ENCODE measurements at regions not wholly inside any gene's neighbourhood (a gene's known extent, or its start where the extent isn't known, plus 50 kb on each side); places are given as distances from the start of the nearest gene placed in this dataset.
A peak's percentile ranks its signal among the peaks of the same experiment; 100 is the strongest.

GRCh38 chr2:18001671-18002070, 123.2 kb downstream of the KCNS3 start:
- no peak for DNase-seq (ENCODE audit: low read depth in 1 of 2, low spot score in 2 of 2)
- 59% methylated on average over 4 of the region's 4 CpGs; no CpG with 5 or more reads in 1 of the 2 experiments for WGBS, 2 experiments (ENCODE audit: extremely low coverage in 1 of 2, insufficient coverage in 1 of 2, insufficient read length in 1 of 2, insufficient replicate concordance in 2 of 2, low coverage in 1 of 2, low lambda C conversion rate in 2 of 2, missing lambda C conversion rate in 1 of 2)
- H2BK5ac ChIP-seq (ENCODE audit: low read depth, low read length): no peak overlapping the region
- no peaks in the 10 kb centered on the region for H3K36me3 ChIP-seq (ENCODE audit: control insufficient read depth in 2 of 4, insufficient read depth in 4 of 4, low read length in 3 of 4)
- H3K9ac ChIP-seq (replicated peaks in 1 of 4; ENCODE audit: extremely low read depth in 1 of 4, low read depth in 3 of 4, low read length in 3 of 4): no peak overlapping the region
- no peak overlapping the region for H2BK20ac ChIP-seq (ENCODE audit: low read length)
- CTCF ChIA-PET (ENCODE audit: partially characterized antibody): interaction anchor here (0.6 to 1.2 kb wide), 3 partner anchors 9 to 149 kb away, joined by 3 read pairs; no protein-coding TSS in a partner anchor
- H2BK12ac ChIP-seq (ENCODE audit: low read depth, low read length): no peak overlapping the region
- no peak overlapping the region for H4K5ac ChIP-seq (ENCODE audit: insufficient read length, low read depth, low read length)
- H3K79me2 ChIP-seq (ENCODE audit: control insufficient read depth in 1 of 2, insufficient read depth in 2 of 2, low read length in 2 of 2): no peaks in the 10 kb centered on the region
- no peak overlapping the region for H3K4me3 ChIP-seq (ENCODE audit: extremely low read depth in 1 of 4, insufficient read depth in 2 of 4, low read depth in 3 of 4, low read length in 4 of 4)
- no peak overlapping the region for H2AK5ac ChIP-seq (ENCODE audit: low read depth, low read length)
- H3K14ac ChIP-seq (ENCODE audit: insufficient read length): no peak overlapping the region
- no peaks in the 10 kb centered on the region for H3K23me2 ChIP-seq (ENCODE audit: low read depth, low read length)
- H2AFZ ChIP-seq (ENCODE audit: low read length): no peak overlapping the region
- H3K4ac ChIP-seq (replicated peaks; ENCODE audit: insufficient read length, low read depth, low read length): no peak overlapping the region
- H3K23ac ChIP-seq (ENCODE audit: insufficient read length): no peak overlapping the region
- H3K4me2 ChIP-seq (ENCODE audit: insufficient read depth in 1 of 2, low read depth in 2 of 2, low read length in 2 of 2): no peak overlapping the region
- no peak overlapping the region for H4K8ac ChIP-seq (ENCODE audit: extremely low read depth, insufficient read depth, low read length)
- no peak overlapping the region for H3K56ac ChIP-seq (replicated peaks; ENCODE audit: insufficient read length, low read depth, low read length)
- no peaks in the 10 kb centered on the region for H3K4me1 ChIP-seq (replicated peaks in 1 of 4; ENCODE audit: control insufficient read depth in 3 of 4, insufficient read depth in 4 of 4, low read length in 3 of 4)
- POLR2A ChIA-PET (ENCODE audit: partially characterized antibody): no interaction called here
- no peak for FAIRE-seq
- H3K27me3 ChIP-seq (replicated peaks in 1 of 4; ENCODE audit: control insufficient read depth in 3 of 4, extremely low read depth in 1 of 4, insufficient read depth in 3 of 4, low read length in 3 of 4): no peaks in the 10 kb centered on the region
- no peaks in the 10 kb centered on the region for H3K79me1 ChIP-seq (ENCODE audit: low read depth, low read length)
- H3K9me3 ChIP-seq (ENCODE audit: insufficient read depth in 2 of 2, low read depth in 1 of 2, low read length in 1 of 2): no peaks in the 10 kb centered on the region; a peak in 1 of 4 replicates
- no peak overlapping the region for H2BK15ac ChIP-seq (ENCODE audit: low read length)
- no peak overlapping the region for H2BK120ac ChIP-seq (replicated peaks; ENCODE audit: low read depth, low read length)
- no peak overlapping the region for H3K18ac ChIP-seq (ENCODE audit: extremely low read depth, low read length)
- TF ChIP-seq POU5F1 (IDR thresholded peaks at IDR 0.05; ENCODE audit: low read depth, low read length) (no peak), YY1 (IDR thresholded peaks at IDR 0.05; ENCODE audit: low read depth, low read length) (peak; percentile 67; the same call in 1 of the 2 replicates), BCL11A (IDR thresholded peaks at IDR 0.05; ENCODE audit: low read depth in 2 of 2, low read length in 2 of 2) (no peak), RAD21 (IDR thresholded peaks at IDR 0.05 in 1 of 2, conservative IDR thresholded peaks at IDR 0.05 in 1 of 2; ENCODE audit: low read depth in 2 of 2, low read length in 2 of 2) (peak; percentile 21 to 51; a peak in 3 of 4 replicates), TEAD4 (IDR thresholded peaks at IDR 0.05; ENCODE audit: low read depth, low read length) (no peak), TAF7 (optimal IDR thresholded peaks at IDR 0.05; ENCODE audit: borderline replicate concordance, low read depth, low read length) (no peak), CTCF (IDR thresholded peaks at IDR 0.05; ENCODE audit: control extremely low read depth in 1 of 3, insufficient read depth in 1 of 3, low read depth in 1 of 3, low read length in 3 of 3) (peak; percentile 22 to 62 (median 45))
- no peak overlapping the region for H3K27ac ChIP-seq (ENCODE audit: low read depth, low read length)
- no peaks in the 10 kb centered on the region for H4K20me1 ChIP-seq (replicated peaks in 1 of 2; ENCODE audit: control insufficient read depth in 1 of 2, insufficient read depth in 2 of 2, low read length in 2 of 2)
- no peak overlapping the region for H4K91ac ChIP-seq (replicated peaks; ENCODE audit: insufficient read length, low read length)
